HEK293 (cell line): ENCODE measurements at regions not wholly inside any gene's neighbourhood (a gene's known extent, or its start where the extent isn't known, plus 50 kb on each side); places are given as distances from the start of the nearest gene placed in this dataset.

Experiments
- CTCF ChIP-seq: fragments of 450-650 bp; formaldehyde crosslinking; IDR thresholded peaks from 2 replicates; pipeline ENCODE4 v1.5.1; 2016; ENCODE audit warnings: missing biosample characterization, missing genetic modification characterization
- KLF16 ChIP-seq: fragments of 450-650 bp; formaldehyde crosslinking; IDR thresholded peaks from 2 replicates; pipeline ENCODE4 v1.5.1; 2017; ENCODE audit warnings: missing biosample characterization, missing genetic modification characterization
- TCF7L2 ChIP-seq: IDR thresholded peaks from 2 replicates; pipeline ENCODE4 v1.6.1; 2011; ENCODE audit warnings: low read depth, mild to moderate bottlenecking, inconsistent platforms, low read length, moderate library complexity, borderline replicate concordance
- ZBTB21 ChIP-seq: fragments of 450-650 bp; formaldehyde crosslinking; IDR thresholded peaks from 2 replicates; pipeline ENCODE4 v1.5.1; 2017; ENCODE audit warnings: missing biosample characterization, missing genetic modification characterization
- ZNF140 ChIP-seq: fragments of 450-650 bp; formaldehyde crosslinking; IDR thresholded peaks from 2 replicates; pipeline ENCODE4 v1.5.1; 2016; ENCODE audit warnings: missing biosample characterization, missing genetic modification characterization
- ZNF202 ChIP-seq: fragments of 450-650 bp; formaldehyde crosslinking; IDR thresholded peaks from 2 replicates; pipeline ENCODE4 v1.5.1; 2016; ENCODE audit warnings: missing biosample characterization, missing genetic modification characterization, borderline replicate concordance
- ZNF274 ChIP-seq, 2 experiments: fragments of 200-500 bp in 1 of 2; fragments of 450-650 bp in 1 of 2; sonication (Bioruptor generic) in 1 of 2; formaldehyde crosslinking in 1 of 2; IDR thresholded peaks; 2 replicates each; pipeline versions ENCODE4 v1.5.1 to v1.6.1; 2014 to 2016; ENCODE audit warnings: borderline replicate concordance in 1 of 2, inconsistent platforms in 1 of 2, low read length in 1 of 2, missing biosample characterization in 1 of 2, missing genetic modification characterization in 1 of 2
- ZNF341 ChIP-seq: fragments of 450-650 bp; formaldehyde crosslinking; IDR thresholded peaks from 2 replicates; pipeline ENCODE4; 2016; ENCODE audit warnings: low read depth, missing biosample characterization, missing genetic modification characterization
- ZNF747 ChIP-seq: fragments of 450-650 bp; formaldehyde crosslinking; IDR thresholded peaks from 2 replicates; pipeline ENCODE4 v1.5.1; 2016; ENCODE audit warnings: missing biosample characterization, missing genetic modification characterization
- ZSCAN5A ChIP-seq: fragments of 450-650 bp; formaldehyde crosslinking; IDR thresholded peaks from 2 replicates; pipeline ENCODE4 v1.5.1; 2016; ENCODE audit warnings: missing biosample characterization, missing genetic modification characterization

- TF ChIP-seq ZSCAN5A: no peak
- no peak for TF ChIP-seq TCF7L2
- no peak for TF ChIP-seq ZNF202
- TF ChIP-seq CTCF (tag by site-specific recombination): no peak
- no peak for TF ChIP-seq ZNF274 (IDR thresholded peaks at IDR 0.05; ENCODE audit: low read length)
- TF ChIP-seq ZNF274 (tag by site-specific recombination; IDR thresholded peaks at IDR 0.05; ENCODE audit: borderline replicate concordance): no peak
- TF ChIP-seq ZNF747 (tag by site-specific recombination): no peak
- TF ChIP-seq ZNF140 (tag by site-specific recombination): no peak
- no peak for TF ChIP-seq ZBTB21
- no peak for TF ChIP-seq ZNF341 (tag by site-specific recombination)
- TF ChIP-seq KLF16 (tag by site-specific recombination): no peak
Measured at GRCh38 chr14:50001151-50001998, 108.5 kb downstream of the ARF6 start.
